Activated CD4-positive, CD25-positive, alpha-beta regulatory T cell (primary cell): ENCODE measurements at regions not wholly inside any gene's neighbourhood (a gene's known extent, or its start where the extent isn't known, plus 50 kb on each side); places are given as distances from the start of the nearest gene placed in this dataset.

Source experiments
- DNase-seq, 4 experiments: peaks; one replicate each; lab custom pipeline; 2025; lab: John Stamatoyannopoulos, UW

DNA sequence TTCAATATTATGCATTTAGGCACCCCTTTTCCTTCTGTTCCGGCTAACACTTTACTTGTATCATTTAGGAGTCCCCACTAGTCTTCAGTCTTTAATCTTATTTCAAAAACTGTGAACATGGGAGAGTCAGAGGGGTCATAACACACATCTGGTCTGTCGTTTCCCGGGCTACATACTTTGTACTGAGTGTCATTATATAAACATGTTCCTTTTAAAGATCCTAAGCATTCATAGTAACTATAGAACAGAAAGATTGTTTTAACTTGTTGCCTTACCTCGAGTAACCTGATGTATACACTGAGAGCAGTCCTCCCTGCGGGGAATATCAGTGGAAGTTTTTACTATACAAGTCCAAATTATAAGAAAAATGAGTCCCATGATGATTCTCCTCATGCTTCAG is 78.2 kb upstream of the VEPH1 start:
- no peak for DNase-seq

DNA sequence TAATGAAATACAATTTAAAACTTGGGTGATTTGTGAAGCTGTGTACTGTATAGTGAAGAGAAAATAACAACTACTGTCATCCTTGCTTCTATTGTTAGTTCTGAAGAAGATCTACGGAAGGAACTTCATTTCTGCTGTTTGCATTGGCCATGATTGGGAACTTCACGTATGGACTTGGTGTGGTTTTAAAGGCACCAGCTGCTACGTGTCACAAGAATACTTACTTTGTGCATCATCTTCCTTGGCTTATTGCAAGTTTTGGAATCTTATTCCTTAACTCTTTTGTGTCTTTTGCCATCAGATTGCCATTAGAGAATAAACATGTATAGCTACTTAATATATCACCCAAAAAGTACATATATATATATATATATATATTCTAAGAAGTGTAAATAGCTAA is 75.0 kb upstream of the VEPH1 start:
- no peak for DNase-seq

DNA sequence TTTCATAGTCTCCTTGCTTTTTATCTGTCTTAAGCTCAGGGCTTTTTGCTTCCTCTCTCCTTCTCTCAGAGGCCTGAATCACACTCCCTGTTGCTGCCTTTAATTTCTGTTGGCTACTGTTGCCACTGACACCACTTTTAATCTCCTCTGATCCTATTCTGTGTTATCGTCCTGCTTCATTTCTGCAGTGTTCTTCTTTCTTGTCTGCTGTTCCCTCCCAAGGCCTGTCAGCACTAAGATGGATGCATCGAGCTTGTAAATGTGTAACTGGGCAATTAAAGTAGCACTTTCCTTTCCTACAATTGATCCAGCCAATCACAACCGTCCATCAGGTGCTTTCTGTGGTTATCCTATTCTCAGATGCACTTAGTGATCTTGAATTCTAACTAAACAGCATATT is 71.3 kb upstream of the VEPH1 start:
- DNase-seq = no peak

DNA sequence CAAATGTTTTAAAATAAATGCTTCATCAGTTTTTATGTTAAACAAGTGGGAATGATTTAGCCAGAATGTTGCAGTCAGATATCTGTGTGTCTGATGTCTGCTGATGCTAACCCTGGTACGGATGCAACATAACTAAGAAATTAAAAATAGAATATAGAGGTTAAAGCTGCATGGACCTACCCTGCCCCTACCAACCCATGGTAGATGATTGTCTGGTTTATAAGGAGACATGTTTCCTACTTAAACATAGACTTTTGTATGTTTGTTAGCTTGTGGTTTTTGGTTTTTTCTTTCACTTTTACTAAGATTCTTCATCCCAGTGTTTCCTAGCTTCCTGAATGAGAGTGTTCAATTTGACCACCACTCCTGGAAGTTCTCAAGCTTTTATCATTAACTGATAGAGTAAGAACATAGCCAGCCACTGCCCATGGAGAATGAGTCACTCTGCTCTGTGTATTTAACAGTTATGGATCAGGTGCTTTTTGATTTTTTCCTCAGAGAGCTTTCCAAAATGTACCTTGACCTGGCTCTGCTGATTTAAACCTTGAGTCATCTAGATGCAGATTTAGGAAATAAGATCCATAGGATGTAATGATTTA is 70.7 kb upstream of the VEPH1 start:
- no peak for DNase-seq

DNA sequence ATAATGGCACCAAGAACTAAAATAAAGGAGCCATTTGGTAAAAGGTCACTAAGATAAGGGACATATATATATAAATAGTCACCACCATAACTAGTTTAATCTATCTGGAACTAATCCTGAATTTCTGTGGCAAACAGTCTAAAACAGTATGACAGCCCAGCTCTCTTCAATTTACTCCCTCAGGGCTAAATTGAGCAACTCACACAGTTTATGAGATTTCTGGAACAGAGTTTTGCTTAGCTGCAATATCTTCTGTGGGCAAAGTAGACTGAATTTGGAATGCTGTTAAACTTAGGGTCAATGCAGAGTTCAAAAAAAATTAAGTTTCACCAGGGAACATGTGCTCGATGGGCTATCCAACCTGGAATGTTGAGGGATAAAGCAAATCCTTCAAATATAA is 70.1 kb upstream of the VEPH1 start:
- no peak for DNase-seq

DNA sequence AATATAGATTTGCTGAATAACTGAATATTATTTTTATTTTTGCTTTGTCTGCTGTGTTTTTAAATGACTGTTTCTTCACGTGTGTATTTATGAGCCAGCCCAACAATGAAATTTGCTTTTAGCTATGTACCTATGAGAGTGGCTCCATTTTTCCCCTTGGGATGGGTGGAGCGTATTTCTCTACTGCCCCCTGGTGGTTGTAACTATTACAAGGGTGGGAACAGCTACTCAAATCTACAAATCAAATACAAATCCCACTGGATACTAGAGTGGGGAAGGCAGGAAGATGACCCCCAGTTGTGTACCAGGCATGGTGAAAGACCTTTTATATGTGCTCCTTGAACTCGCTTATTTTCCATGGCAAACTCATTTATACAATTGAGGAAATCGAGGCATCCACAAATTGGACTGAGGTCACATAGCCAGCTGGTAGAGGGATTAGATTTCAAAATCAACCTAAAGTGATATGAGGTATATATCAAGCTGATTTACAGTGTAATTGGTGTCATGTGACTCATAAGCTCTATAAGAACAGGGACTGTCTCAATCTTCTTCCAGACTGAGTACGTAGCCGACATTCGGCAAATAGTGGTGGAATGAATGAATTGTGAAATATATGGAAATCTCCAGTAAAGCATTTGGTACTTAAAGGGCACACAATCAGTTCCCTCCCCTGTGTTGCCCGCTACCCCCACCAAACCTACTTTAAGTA is 69.5 kb upstream of the VEPH1 start:
- DNase-seq = no peak

DNA sequence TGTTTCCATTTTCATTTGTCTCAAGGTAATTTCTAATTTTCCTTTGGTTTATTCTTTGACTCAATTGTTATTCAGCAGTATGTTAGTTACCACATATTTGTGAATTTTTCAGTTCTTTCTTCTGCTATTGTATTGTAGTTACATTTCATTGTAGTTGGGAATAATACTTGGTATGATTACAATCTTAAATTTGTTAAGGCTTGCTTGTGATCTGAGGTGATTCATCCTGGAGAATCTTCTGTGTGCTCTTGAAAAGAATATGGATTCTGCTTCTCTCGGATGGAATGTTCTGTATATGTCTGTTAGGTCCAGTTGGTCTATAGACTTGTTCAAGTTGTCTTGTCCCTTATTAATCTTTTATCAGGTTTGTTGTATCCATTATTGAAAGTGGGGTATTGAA is 63.4 kb upstream of the VEPH1 start:
- DNase-seq = no peak

DNA sequence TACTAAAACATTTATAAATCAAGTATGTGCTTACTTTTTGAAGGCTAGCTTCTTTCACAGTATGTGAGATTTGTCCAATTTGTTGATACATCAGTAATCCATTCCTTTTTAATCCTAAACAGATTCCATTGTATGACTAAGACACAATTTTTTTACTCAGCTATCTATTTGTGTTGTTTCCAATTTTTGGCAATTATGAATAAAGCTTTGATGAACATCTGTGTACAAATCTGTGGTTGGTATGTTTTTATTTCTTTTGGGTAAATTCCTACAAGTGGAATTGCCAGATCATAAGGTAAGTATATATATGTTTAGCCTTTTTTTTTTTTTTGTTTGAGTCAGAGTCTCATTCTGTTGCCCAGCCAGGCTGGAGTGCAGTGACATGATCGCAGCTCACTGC is 56.2 kb upstream of the VEPH1 start:
- no peak for DNase-seq
